Activated gamma-delta T cell treated with Interleukin-2 at 50 U/mL for 16 hours (primary cell): ENCODE measurements at regions not wholly inside any gene's neighbourhood (a gene's known extent, or its start where the extent isn't known, plus 50 kb on each side); places are given as distances from the start of the nearest gene placed in this dataset.
A peak's percentile ranks its signal among the peaks of the same experiment; 100 is the strongest.

Source experiments
- DNase-seq: peaks from one replicate; pipeline ENCODE4 v3.0.0-alpha.2; 2020

DNA sequence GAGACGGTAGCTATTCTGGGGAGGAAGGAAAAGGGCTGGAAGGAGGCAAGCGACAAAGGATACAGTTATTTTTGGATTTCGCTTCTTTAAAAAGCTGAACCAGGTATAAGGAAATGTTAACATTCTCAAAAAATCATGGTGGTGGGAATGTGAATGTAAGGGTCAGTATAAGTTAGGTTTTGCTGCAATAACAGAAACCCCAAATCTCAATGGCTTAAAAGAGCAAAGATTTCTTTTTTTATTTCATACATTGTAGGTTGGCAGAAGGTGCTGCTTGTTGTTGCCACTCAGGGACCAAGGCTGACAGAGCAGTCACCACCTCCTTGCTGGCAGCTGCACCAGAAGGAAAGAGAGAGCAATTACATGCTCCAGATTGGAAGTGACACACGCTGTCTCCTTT, 176.3 kb upstream of the LPP start:
- DNase-seq, result no peak

DNA sequence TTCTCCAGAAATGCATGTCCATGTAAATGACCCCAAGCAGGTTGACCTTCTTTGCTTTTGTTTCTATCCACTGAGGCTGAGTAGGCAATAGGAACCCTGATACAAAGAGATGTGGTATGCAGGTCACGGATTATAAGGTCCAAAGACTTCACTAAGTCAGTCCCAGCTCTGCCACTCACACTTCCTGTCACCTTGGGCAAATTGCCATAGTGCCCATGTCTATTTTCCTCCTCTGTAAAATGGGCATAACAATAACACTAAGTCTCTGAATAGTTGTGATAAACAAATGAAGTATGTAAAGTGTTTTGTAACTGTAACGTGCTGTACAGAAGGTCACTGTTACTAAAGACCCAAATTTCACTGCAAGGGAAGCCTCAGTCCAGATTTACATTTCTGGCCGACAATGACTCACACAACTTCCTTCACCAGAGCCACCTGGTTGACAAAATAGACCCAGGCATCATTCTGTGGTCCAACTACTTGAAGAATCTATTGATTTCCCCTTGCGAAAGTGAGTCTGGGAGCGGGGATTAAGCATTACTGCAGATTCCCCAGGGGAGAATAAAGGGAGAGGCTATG, 175.4 kb upstream of the LPP start:
- DNase-seq, result no peak

DNA sequence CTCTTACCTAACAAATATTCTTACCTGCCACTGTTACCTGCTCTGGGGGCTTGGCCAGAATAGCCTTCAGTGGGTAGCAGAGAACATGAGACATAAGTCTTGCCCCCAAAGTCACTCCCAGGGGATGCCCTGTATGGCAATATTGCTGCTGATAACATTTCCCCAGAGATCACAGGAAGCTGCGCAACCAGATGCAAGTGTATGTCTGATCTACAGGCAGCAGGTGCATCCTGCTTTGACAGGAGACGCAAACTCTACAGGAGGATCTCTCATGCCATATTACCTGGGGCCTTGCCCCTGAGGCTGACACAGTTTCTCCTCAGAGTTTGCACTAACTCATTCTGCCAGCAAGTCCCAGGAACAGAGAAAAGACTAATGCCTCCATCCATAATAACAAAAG, 174.4 kb upstream of the LPP start:
- no peak for DNase-seq

DNA sequence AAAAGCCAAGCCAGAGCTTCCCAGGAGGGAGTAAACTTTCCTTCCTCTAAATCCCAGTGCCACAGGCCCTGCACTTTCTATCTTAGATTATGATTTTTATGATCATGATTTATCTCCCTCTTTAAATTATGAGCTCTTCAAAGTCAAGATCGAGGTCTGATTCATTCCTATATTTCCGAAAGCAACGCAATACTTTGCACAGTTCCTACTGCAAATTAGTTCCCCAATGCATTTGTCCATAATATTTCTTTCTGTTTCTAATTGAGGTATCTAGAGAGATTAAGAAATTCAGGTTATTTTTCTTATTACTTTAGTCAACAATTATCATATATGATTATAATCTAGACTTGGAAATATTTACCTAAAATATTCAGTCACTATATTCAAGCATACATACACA, 173.1 kb upstream of the LPP start:
- no peak for DNase-seq

DNA sequence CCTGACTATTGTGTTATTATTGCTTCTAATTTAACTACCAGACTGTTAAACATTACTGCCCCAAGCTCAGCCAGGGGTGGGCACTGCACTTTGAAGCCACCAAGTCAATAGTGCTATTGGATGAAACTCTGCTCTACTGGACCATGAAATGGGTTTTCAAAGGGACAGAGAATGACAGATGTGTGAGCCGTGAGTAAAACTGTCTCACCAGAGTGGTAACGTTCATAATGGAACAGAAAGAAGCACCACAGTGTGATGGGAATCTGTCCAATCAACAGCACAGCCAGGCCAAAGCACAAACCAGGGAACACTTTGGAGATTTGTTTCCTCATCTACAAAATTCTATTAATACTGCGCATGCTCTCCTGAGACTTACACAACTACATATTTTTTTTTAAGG, 171.8 kb upstream of the LPP start:
- no peak for DNase-seq

DNA sequence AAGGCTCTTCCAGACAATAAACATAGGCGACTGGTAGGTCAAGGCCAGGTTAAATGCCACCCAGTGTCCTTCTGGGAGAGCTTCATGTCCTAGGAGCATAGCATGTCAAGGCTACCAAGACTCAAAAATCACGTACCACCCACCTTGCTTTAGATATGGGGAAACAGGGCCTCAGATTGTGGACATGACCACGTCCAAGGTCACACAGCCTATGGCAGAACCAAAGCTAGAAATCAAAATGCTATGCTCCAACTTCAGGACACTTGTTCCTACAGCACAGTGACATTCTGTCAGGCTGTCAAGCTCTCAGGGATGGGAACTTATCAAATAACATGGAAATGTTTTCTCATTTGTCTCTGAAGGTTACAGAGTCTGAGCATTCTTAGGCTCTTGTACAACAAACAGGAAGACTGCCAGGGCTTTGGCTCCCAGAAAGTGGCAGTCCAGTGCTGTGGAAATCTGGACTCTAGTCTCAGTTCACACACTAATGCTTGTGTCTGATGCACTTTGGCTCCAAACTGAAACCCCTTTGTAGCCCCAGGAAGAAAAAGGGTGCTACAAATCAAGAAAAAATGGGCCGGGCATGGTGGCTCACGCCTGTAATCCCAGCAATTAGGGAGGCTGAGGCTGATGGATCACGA, 170.4 kb upstream of the LPP start:
- DNase-seq, result no peak

DNA sequence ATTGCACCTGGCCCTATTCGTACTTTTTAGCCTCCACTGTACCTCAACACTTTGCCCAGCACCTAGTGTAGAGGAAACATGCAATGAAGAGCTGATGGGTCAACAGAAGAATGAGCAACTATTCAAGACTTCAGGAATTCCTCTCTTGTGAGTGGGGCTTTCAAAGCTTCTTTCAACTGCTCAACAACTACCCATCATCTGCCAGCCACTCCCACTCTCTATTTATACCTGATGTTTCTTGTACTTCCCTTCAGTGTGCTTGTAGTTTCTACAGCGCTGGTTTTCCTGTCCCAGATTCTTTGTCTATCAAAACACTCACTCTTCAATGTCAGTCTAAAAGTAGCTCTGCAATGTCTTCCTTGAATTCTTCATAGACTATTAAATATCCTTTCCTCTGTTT, 168.3 kb upstream of the LPP start:
- no peak for DNase-seq

DNA sequence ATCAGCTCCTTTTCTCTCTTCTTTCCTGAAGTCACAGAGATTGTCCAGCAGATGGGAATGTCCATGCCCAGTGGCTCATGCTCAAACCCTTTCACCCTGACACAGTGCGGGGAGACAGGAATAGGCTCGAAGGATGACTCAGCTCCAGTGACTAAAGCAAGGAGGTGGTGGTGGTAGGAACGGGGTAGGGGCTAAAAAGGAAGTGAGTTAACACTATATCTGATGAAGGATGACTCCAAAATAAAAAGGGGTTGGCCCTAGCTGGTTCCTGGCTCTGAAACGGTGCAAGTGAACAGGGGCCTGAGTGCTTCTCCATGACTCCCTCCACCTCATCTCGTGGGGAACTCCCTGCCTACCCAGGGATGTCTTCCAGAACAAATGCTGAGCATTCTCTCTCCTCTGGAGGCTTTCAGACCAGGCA, 167.4 kb upstream of the LPP start:
- no peak for DNase-seq

DNA sequence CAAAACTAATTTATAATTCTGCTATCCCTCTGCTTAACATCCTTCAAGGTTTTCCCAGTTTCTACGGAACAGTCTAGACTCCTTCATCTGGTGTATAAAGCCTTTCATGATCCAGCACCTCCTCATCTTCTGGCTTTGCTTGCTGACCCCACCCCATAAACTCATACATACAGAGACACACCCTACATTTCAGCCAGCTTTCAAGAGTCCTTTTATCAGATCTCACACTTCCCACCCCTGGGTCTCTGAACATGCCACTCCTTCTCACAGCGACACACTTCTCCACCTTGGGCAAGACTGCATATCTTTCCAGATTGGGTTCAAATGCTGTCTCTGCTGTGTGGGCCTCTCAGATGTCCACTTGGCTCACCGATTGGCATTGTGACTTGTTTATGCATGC, 166.8 kb upstream of the LPP start:
- DNase-seq, result no peak

DNA sequence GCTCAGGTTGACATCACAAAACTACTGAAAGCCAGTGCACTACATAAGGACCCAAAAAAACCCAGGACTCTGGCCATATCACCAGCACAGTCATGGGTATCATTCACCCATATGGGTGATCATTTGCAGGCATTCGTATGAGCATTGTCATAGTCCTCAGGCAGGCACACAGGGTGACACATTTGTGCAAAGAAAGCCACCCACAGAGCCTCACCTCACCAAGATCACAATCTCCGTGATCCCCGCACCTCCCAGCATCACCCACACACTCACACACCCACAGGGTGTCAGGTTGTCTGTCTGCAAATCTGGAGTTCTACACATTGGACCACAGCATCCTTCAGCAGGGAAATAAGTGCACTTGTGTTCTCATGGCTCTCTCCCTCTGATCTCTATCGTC, 166.0 kb upstream of the LPP start:
- DNase-seq, result peak; percentile 58

DNA sequence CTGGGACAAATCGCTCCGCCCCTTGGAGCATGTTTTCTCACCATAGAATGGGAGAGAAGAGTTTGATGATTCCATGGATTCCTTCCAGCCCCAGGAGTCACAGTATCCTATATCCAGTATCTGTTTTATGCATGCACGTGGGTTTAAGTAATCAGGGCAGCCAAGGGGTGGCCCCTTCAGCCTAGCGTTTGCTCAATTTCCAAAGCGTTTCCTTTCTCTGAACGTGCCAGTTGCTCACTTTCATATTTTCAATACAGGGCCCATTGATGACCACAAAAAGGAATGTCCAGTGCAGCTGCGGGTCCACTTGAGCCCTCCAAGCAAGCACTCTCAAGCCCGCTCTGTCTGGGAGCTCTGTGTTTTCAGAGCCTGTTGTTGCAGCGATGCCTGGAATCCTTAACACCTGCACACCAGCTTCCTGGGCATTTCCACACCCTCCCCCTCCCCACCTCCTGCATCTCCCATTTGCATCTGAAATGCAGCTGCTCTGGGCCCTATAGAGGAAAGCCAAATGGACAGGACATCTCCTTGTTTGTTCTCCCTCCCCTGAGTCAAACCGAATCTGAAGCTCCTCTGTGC, 164.3 kb upstream of the LPP start:
- DNase-seq, result no peak

DNA sequence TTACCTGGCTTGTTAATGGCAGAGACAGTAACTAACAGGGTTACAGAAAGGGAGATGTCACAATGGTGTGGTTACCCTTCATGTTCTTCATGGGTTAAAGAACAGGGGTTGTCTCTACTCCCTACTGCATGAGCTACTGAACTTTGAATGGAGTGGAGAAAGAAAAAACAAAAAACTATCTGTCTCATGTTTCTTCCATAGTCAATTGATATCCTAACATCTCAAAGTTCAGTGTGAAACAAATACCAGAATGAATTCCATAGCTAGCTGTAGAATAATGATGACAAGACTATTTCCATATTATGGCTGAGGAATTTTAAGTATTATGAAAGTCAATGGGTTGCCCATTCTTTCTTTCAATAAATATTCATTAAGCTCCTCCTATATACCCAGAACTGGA, 161.3 kb upstream of the LPP start:
- no peak for DNase-seq

DNA sequence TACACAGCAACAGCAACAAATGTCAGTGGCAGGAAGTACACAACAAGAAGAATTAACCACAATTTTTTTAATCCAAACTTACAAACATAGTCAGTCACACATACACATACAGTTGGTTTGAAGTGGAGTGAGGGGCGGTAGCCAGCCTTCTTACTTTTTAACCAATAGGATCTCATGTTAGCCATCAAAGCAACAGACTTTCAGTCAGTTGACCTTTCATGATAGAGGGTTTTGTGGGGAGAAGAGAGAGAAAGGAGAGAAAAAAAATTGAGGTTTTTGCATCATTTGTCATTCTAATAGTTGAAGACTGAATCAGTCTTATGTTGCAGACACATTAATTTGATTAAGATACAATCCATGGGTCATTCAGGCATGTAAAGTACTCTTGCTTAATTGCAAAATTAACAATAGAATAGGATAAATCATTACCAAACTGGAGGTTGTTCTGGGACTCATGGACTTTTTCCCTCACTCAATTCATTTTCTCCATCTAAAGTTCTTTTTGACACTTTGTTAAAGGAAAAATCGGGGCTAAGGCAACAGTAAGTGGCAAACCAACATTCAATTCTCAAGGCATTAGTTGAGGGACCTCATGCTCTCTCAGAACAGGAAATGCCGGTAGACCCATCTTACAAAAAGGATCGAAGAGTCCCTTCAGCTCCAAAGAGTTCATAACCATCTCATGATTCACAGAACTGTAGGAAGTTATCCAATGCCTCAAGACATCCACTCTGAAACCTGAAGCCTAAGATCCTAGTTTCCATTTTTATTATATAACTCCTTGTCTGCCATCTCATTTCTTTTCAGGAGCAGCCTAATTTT, 159.5 kb upstream of the LPP start:
- DNase-seq, result peak; percentile 49

DNA sequence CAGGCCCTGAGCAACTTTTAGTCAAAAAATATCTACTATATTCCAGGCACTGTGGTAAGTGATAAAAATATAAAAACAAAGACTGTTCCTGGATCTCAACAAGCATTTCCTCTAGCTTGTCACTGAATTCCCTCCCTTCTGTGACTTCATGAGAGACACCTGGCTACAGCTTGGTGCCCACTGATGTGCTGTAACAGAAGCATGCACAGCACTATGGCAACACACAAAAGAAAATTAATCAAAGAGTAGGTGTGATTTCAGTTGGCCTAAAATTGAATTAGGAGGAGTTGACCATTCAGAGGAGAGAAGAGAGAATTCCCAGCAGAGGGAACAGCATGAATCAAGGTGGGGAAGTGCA, 158.9 kb upstream of the LPP start:
- DNase-seq, result no peak

DNA sequence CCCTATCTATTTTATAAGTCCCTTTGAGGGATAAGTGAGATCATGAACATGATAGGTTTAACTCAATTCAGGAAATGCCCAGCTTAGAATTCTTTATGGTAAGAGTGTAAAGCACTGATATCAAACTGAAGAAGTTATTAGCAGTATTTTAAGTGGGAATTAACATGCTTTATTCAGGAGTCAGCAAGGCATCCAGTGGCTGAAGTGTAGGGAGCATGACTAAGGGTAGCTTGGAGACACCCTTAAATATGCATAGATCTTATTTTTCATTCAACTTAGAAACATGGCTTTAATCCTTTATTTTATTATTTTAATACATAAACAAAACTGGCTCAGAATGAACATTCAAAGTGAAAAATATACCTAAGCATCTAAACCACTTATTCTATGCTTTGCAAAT, 158.3 kb upstream of the LPP start:
- no peak for DNase-seq

DNA sequence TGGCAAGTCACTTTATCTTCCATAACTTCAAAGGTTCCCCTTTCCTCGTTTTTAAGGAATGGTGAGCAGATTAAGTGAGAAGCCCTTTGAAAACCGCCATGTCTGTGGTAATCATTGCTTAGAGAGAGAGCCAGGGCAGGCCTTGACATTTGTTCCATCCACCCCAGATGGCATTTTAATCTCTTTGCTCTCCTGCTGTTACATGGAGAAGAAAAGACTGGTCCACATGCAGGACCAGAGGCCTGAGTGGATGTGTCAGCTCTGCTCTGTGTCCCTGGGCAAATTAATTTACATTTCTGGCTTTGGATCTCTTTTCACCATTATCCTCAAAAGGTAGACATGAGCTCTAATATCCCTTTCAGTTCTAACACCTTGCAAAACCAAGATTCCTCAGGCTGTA, 157.3 kb upstream of the LPP start:
- DNase-seq, result no peak

DNA sequence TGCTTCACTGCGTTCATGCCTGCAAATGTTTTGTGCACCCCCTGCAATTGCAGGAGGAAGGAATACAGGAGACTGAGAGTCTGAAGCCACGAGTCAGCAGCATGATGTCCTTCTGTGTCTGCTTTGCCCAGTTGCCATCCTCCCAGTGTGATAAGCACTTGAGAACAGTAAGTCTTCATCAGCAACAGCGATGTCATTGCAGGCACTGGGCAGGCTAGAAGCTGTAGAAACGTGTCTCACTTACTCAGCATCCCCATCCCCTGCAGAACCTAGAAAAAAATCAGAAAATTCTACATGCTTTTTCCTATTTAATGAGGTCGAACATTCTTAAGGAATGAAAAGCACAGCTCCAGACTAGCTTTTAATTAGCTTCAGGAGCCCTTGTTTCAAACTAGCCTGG, 156.5 kb upstream of the LPP start:
- no peak for DNase-seq

DNA sequence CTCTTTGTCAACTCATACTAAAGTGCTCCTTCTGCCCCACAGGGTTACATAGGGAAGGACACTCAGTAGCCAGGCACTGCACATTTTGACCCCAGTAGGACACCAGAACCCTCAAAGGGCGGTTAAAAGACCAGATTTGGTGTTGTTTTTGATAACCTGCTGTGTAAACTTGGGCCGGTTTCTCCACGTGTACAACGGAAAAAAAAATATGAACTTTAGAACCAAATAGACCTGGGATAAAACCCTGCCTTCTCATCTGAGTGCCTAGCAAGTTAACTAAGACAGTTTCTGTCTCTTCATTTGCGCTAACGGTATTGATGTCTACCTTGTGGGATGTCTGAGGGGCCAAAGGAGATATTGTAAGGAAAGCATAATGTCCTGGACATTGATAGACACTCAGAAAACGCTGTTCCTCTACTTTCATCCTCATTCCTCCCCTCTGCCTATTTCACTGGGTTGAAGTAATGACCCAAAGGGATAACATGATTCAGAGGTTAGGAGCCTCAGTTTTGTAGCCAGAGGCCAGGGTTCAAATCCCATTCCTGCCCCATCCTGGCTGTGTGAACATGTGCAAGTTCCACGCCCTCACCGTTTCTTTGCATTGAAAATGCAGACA, 155.9 kb upstream of the LPP start:
- DNase-seq, result no peak

DNA sequence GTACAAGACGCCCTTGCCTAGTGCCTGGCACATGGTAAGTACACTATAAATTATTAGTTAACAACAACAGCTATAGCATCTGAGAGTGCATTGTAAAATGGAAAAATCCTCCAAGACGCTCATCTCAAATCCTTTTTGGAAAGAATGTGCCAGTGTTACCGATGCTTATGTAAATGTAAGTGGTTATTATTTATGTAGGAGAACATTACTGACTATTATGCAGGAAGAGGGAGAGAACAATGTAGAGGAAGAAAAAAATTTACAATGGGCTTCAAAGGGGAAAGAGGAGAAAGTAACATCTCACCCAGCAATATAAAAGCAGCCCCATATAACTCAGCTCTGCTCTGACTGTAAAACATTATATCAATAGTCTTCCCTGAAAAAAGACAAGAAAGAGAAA, 155.3 kb upstream of the LPP start:
- DNase-seq, result no peak

DNA sequence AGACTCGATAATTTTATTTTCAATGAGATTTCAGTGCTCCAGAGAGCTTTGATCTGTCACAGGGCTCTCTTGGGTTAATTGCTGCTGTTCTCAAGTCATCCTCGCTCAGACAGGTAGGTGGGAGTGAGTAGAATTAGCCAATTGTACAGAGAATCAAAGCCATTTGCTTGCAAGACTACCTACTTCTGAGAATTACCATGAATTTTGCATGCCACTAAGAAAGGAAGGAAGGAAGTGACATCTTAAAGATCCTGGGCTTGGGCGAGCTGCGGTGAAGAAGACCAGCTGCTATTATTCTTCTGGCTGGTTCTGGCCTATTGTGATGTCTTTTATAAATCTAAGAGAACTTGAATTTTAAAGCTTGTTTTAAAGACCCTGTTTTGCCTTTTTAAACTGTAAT, 154.1 kb upstream of the LPP start:
- peak; percentile 42 for DNase-seq

DNA sequence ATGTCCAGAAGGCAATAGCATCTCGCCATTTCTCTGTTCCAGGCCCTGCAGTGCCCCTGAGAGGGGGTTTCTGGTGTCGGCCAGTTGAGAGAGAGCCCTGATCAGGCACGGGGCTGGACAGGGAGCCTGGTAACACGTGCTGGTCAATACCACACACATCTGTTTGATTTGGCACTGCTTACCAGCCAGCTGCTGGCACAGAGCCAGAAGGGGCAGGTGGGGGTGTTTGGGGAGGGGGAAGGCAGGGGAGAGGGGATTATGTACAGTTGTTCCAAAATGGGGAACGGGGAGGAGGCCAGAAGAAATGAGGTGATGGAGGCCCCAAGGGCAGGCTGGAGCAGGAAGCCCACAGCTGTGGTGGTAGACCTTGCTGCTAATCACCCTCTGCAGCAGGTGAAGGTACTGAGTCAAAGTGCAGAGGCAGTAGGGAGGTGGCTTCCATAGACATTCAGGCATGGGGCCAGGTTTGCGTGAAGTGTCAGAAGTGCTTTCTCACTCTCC, 153.5 kb upstream of the LPP start:
- peak; percentile 17 for DNase-seq

DNA sequence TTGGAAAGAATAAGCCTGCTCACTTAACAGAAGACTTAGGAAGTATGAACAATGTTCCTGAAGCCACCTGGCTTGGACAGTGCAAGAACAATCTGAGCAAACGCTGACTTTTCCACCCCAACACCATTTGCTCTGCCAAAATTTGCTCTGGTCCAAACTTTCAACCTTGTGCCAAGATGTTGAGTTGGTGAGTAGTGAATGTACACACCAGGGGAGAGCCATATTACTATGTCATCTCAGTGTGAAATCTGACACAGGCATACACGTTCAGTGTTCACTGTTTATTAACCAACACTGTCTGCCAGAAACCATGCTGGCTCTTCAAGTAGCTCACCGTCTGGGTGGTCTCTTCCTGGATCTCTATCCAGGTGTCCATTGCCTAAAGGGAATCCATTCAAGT, 152.9 kb upstream of the LPP start:
- DNase-seq, result no peak

DNA sequence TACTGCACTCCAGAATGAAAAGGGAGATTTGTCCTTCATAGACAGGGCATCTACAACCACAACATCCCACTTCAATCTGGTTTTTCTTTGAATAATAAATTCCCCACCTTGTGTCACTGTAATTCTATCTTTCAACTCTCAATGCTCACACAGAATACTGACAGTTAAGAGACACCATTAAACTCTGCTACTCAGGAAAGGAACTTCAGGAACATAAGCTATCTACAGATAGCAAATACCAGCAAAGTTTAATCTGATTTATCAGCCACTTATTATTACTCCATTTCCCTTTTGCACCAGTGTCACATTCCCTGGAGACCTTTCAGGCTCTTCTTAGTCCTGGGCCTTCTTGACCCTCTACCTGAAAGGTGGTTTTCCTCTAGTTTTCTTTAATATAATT, 152.0 kb upstream of the LPP start:
- DNase-seq, result no peak
